Activated naive CD8-positive, alpha-beta T cell treated with anti-CD3 and anti-CD28 coated beads, Interleukin-2, amount 10 ng/mL, durations not matched to agents 7 days and 5 days (primary cell): ENCODE measurements at regions not wholly inside any gene's neighbourhood (a gene's known extent, or its start where the extent isn't known, plus 50 kb on each side); places are given as distances from the start of the nearest gene placed in this dataset.

Experiments
- ATAC-seq: fragments of 150-1000 bp; cut with Tn5 transposase; one replicate; pipeline ENCODE4 v1.10.0; 2021; ENCODE audit warnings: low read depth, moderate library complexity
- POLR2A ChIA-PET: fragments of 350-600 bp; sonication (Branson Sonifier 250); formaldehyde crosslinking; loops from one replicate; lab custom pipeline; 2021; ENCODE audit warnings: antibody characterized with exemption; lab: Charles Lee
- DNase-seq: peaks from one replicate; pipeline ENCODE4 v3.0.0; 2021
- H3K27ac Mint-ChIP-seq: one replicate; pipeline ENCODE4 v1.8.0; 2022; ENCODE audit warnings: mild to moderate bottlenecking, mixed read lengths
- H3K27me3 Mint-ChIP-seq: one replicate; pipeline ENCODE4 v1.8.0; 2022; ENCODE audit warnings: mild to moderate bottlenecking, moderate library complexity, mixed read lengths
- H3K36me3 Mint-ChIP-seq: one replicate; pipeline ENCODE4 v1.8.0; 2021; ENCODE audit warnings: mild to moderate bottlenecking, mixed read lengths
- H3K4me1 Mint-ChIP-seq: one replicate; pipeline ENCODE4 v1.8.0; 2021; ENCODE audit warnings: mixed read lengths
- H3K4me3 Mint-ChIP-seq: one replicate; pipeline ENCODE4 v1.8.0; 2022; ENCODE audit warnings: mild to moderate bottlenecking, moderate library complexity, mixed read lengths
- H3K9me3 Mint-ChIP-seq: one replicate; pipeline ENCODE4 v1.8.0; 2021; ENCODE audit warnings: mixed read lengths

GRCh38 chr6:91149246-91149955, 562.5 kb upstream of the MAP3K7 start:
- Mint-ChIP-seq H3K4me3 (no peak overlapping the region), H3K4me1 (no peaks in the 10 kb centered on the region), H3K36me3 (no peaks in the 10 kb centered on the region), H3K9me3 (no peaks in the 10 kb centered on the region), H3K27me3 (no peaks in the 10 kb centered on the region), H3K27ac (no peak overlapping the region)
- POLR2A ChIA-PET: no interaction called here
- no peak for DNase-seq
- ATAC-seq: no peak

GRCh38 chr6:91144126-91144525, 557.3 kb upstream of the MAP3K7 start:
- ATAC-seq: no peak
- POLR2A ChIA-PET: no interaction called here

GRCh38 chr6:91142154-91142553, 555.3 kb upstream of the MAP3K7 start:
- Mint-ChIP-seq H3K27ac (no peak overlapping the region), H3K4me1 (no peaks in the 10 kb centered on the region), H3K36me3 (no peaks in the 10 kb centered on the region), H3K4me3 (no peak overlapping the region), H3K9me3 (no peaks in the 10 kb centered on the region), H3K27me3 (peaks cover 4% of the 10 kb centered on the region)
- DNase-seq (no peak), ATAC-seq (no peak)
- POLR2A ChIA-PET: no interaction called here

More at GRCh38 chr6:91144126-91144525, 557.3 kb upstream of the MAP3K7 start:
- Mint-ChIP-seq H3K27ac (no peak overlapping the region), H3K27me3 (peaks cover 4% of the 10 kb centered on the region), H3K4me1 (no peaks in the 10 kb centered on the region), H3K9me3 (no peaks in the 10 kb centered on the region), H3K4me3 (no peak overlapping the region), H3K36me3 (no peaks in the 10 kb centered on the region)
- DNase-seq: no peak

DNA sequence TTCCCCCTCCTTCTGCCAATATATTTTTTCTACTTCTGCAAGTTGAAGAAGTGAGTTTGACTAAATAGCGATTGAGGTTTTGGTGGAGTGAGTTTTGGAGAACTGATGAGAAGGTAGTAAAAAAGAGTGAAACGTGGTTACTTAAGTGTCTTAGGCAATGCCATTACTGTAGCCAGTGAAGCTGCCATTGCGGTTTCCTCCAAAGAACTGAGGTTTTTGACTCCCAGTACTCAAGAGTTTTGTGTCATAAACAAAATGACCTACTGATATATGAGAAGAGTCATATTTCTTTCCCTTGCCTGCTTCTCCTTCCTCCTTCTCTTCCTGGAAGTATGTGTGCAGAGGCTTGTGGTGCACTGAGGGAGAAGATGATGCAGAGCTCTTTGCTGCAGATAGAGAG, 554.5 kb upstream of the MAP3K7 start:
- H3K4me1 Mint-ChIP-seq: no peaks in the 10 kb centered on the region
- no peak overlapping the region for H3K4me3 Mint-ChIP-seq
- no peaks in the 10 kb centered on the region for H3K9me3 Mint-ChIP-seq

DNA sequence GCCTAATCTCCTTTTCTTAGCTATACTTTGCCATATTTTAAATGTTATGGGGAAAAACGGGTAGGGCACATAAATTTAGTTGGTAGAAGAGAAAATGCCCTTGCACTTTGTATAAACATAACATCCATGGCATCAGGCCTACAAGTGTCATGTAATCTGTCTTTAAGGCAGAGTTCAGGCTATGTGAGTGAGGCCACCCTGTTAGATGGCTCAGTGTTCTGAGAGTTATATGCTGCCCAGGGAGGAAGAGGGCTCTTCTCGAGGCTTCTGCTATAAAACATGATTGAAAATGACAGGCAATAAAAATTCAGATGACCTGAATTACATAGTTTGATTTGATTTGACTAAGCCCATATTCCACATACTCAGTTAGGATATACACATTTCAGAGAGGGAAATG, 553.6 kb upstream of the MAP3K7 start:
- DNase-seq (no peak), ATAC-seq (no peak)
- Mint-ChIP-seq H3K27me3 (peaks cover 4% of the 10 kb centered on the region), H3K27ac (no peak overlapping the region), H3K36me3 (no peaks in the 10 kb centered on the region), H3K9me3 (no peaks in the 10 kb centered on the region), H3K4me1 (no peaks in the 10 kb centered on the region), H3K4me3 (no peak overlapping the region)
- POLR2A ChIA-PET: no interaction called here

More for the DNA sequence above, 554.5 kb upstream of the MAP3K7 start:
- POLR2A ChIA-PET: no interaction called here
- H3K27me3 Mint-ChIP-seq: peaks cover 4% of the 10 kb centered on the region
- ATAC-seq: no peak
- H3K27ac Mint-ChIP-seq: no peak overlapping the region
- no peaks in the 10 kb centered on the region for H3K36me3 Mint-ChIP-seq
- no peak for DNase-seq

GRCh38 chr6:91137286-91137685, 550.4 kb upstream of the MAP3K7 start:
- Mint-ChIP-seq H3K4me1 (no peaks in the 10 kb centered on the region), H3K4me3 (no peak overlapping the region), H3K9me3 (no peaks in the 10 kb centered on the region), H3K36me3 (no peaks in the 10 kb centered on the region), H3K27ac (no peak overlapping the region), H3K27me3 (peaks cover 4% of the 10 kb centered on the region)
- DNase-seq (no peak), ATAC-seq (no peak)
- POLR2A ChIA-PET: no interaction called here

- Mint-ChIP-seq H3K27ac (no peak overlapping the region), H3K4me1 (no peaks in the 10 kb centered on the region), H3K4me3 (no peak overlapping the region), H3K9me3 (no peaks in the 10 kb centered on the region), H3K36me3 (no peaks in the 10 kb centered on the region), H3K27me3 (no peaks in the 10 kb centered on the region)
- ATAC-seq (no peak), DNase-seq (no peak)
- POLR2A ChIA-PET: no interaction called here
Observed at GRCh38 chr6:91135406-91136103, 548.7 kb upstream of the MAP3K7 start.

GRCh38 chr6:91132461-91132860, 545.6 kb upstream of the MAP3K7 start:
- no peak overlapping the region for H3K4me3 Mint-ChIP-seq

GRCh38 chr6:91130126-91130525, 543.3 kb upstream of the MAP3K7 start:
- DNase-seq (no peak), ATAC-seq (no peak)
- H3K4me1 Mint-ChIP-seq: no peaks in the 10 kb centered on the region
- peaks cover 3% of the 10 kb centered on the region for H3K27me3 Mint-ChIP-seq
- no peaks in the 10 kb centered on the region for H3K9me3 Mint-ChIP-seq
- H3K27ac Mint-ChIP-seq: no peak overlapping the region
- POLR2A ChIA-PET: no interaction called here
- no peaks in the 10 kb centered on the region for H3K36me3 Mint-ChIP-seq
- H3K4me3 Mint-ChIP-seq: no peak overlapping the region

More at GRCh38 chr6:91132461-91132860, 545.6 kb upstream of the MAP3K7 start:
- ATAC-seq (no peak), DNase-seq (no peak)
- no peaks in the 10 kb centered on the region for H3K36me3 Mint-ChIP-seq
- POLR2A ChIA-PET: no interaction called here
- H3K9me3 Mint-ChIP-seq: no peaks in the 10 kb centered on the region
- no peak overlapping the region for H3K27ac Mint-ChIP-seq
- H3K27me3 Mint-ChIP-seq: no peaks in the 10 kb centered on the region
- no peaks in the 10 kb centered on the region for H3K4me1 Mint-ChIP-seq

DNA sequence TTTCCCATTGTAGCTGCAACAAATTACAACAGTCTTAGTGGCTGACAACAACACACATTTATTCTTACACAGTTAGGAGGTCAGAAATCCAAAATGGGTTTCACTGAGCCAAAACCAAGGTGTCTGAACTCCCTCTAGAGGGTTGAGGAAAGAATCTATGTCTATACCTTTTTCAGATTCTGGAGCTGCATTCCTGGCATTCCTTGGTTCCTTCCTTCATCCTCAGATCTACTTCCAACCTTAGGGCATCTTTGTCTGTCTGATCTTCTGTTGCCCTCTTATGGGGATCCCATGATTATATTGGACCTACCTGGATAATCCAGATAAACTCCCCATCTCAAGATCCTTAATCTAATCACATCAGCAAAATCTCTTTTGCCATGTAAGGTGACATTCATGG, 540.9 kb upstream of the MAP3K7 start:
- Mint-ChIP-seq H3K9me3 (no peaks in the 10 kb centered on the region), H3K27me3 (peaks cover 3% of the 10 kb centered on the region), H3K36me3 (no peaks in the 10 kb centered on the region), H3K4me3 (no peak overlapping the region), H3K27ac (no peak overlapping the region), H3K4me1 (no peaks in the 10 kb centered on the region)
- ATAC-seq (no peak), DNase-seq (no peak)
- POLR2A ChIA-PET: no interaction called here

GRCh38 chr6:91126876-91127275, 540.0 kb upstream of the MAP3K7 start:
- Mint-ChIP-seq H3K4me3 (no peak overlapping the region), H3K27ac (no peak overlapping the region), H3K36me3 (no peaks in the 10 kb centered on the region), H3K27me3 (peaks cover 3% of the 10 kb centered on the region), H3K4me1 (no peaks in the 10 kb centered on the region), H3K9me3 (no peaks in the 10 kb centered on the region)
- ATAC-seq (no peak), DNase-seq (no peak)
- POLR2A ChIA-PET: no interaction called here

GRCh38 chr6:91117550-91117949, 530.7 kb upstream of the MAP3K7 start:
- DNase-seq (no peak), ATAC-seq (no peak)
- no peaks in the 10 kb centered on the region for H3K36me3 Mint-ChIP-seq
- POLR2A ChIA-PET: no interaction called here
- no peak overlapping the region for H3K4me3 Mint-ChIP-seq
- H3K4me1 Mint-ChIP-seq: no peaks in the 10 kb centered on the region
- no peaks in the 10 kb centered on the region for H3K9me3 Mint-ChIP-seq
- H3K27me3 Mint-ChIP-seq: peaks cover 1% of the 10 kb centered on the region
- H3K27ac Mint-ChIP-seq: no peak overlapping the region

DNA sequence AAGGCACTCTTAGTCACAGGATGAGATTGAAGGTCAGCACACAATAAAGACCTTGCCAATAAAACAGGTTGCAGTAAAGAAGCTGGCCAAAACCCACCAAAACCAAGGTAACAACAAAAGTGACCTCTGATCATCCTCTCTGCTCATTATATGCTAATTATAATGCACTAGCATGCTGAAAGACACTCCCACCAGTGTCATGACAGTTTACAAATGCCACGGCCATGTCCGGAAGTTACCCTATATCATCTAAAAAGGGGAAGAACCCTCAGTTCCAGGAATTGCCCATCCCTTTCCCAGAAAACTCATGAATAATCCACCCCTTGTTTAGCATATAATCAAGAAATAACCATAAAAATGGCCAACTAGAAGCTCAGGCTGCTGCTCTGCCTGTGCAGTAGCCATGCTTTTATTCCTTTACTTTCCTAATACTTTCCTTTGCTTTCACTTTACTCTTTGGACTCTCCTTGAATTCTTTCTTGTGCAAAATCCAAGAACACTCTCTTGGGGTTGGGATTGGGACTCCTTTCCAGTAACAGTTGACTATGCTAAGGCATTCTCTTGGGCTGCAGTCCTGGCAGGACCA, 527.3 kb upstream of the MAP3K7 start:
- no peaks in the 10 kb centered on the region for H3K4me1 Mint-ChIP-seq
- H3K27me3 Mint-ChIP-seq: peaks cover 3% of the 10 kb centered on the region
- no peaks in the 10 kb centered on the region for H3K9me3 Mint-ChIP-seq
- H3K27ac Mint-ChIP-seq: no peak overlapping the region
- POLR2A ChIA-PET: no interaction called here
- no peaks in the 10 kb centered on the region for H3K36me3 Mint-ChIP-seq
- ATAC-seq (no peak), DNase-seq (no peak)
- no peak overlapping the region for H3K4me3 Mint-ChIP-seq

DNA sequence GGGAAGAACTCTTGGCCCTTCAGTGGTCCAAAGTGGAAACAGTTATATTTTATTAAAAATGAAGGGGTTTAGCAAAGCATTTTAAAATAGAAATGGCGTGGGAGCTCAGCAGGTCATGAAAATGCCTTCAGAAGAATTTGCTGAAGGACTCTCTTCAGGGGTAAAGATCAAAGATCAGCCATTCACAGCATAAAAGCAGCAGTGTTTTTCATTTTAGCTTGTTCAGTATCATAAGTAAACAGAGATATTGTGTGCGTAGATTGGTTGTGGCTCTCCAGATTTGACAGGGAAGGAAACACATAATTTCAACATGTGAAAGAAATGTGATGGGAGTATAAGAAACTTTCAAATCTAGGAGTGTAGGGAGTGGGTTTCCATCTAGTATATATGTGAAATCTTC, 519.2 kb upstream of the MAP3K7 start:
- Mint-ChIP-seq H3K4me1 (no peaks in the 10 kb centered on the region), H3K27ac (no peak overlapping the region), H3K36me3 (no peaks in the 10 kb centered on the region), H3K27me3 (no peaks in the 10 kb centered on the region), H3K9me3 (no peaks in the 10 kb centered on the region), H3K4me3 (no peak overlapping the region)
- ATAC-seq (no peak), DNase-seq (no peak)
- POLR2A ChIA-PET: no interaction called here
